H1 (cell line): ENCODE measurements at regions not wholly inside any gene's neighbourhood (a gene's known extent, or its start where the extent isn't known, plus 50 kb on each side); places are given as distances from the start of the nearest gene placed in this dataset.

Experiments
- CTCF ChIP-seq, 3 experiments: IDR thresholded peaks; 1 replicate in 2 of 3; 2 replicates in 1 of 3; pipeline versions ENCODE4 v1.5.1 to v1.6.1; 2011; ENCODE audit warnings: low read length in 3 of 3, mild to moderate bottlenecking in 3 of 3, inconsistent platforms in 2 of 3, low read depth in 1 of 3, moderate library complexity in 1 of 3; ENCODE audit not compliant: insufficient read depth in 1 of 3; ENCODE audit errors: control extremely low read depth in 1 of 3
- EZH2 ChIP-seq: fragments of 200-600 bp; sonication (generic); IDR thresholded peaks from 2 replicates; pipeline ENCODE4 v1.7.1; 2012; ENCODE audit warnings: low read depth, mild to moderate bottlenecking, moderate library complexity, low read length, inconsistent platforms; ENCODE audit not compliant: severe bottlenecking
- POLR2A ChIP-seq, 2 experiments: IDR thresholded peaks; 1 replicate in 1 of 2; 2 replicates in 1 of 2; pipeline ENCODE4 v1.6.1; 2011; ENCODE audit warnings: low read depth in 2 of 2, low read length in 2 of 2, mild to moderate bottlenecking in 2 of 2; ENCODE audit errors: control extremely low read depth in 1 of 2
- RAD21 ChIP-seq, 2 experiments: IDR thresholded peaks in 1 of 2; conservative IDR thresholded peaks in 1 of 2; 2 replicates each; pipeline ENCODE4 v1.6.1; 2011; ENCODE audit warnings: low read depth in 2 of 2, low read length in 2 of 2, improper control_type of control experiment in 1 of 2, inconsistent platforms in 1 of 2, mild to moderate bottlenecking in 1 of 2, moderate library complexity in 1 of 2

- no peak for TF ChIP-seq EZH2
- TF ChIP-seq POLR2A (IDR thresholded peaks at IDR 0.05; ENCODE audit: control extremely low read depth in 1 of 2, low read depth in 2 of 2, low read length in 2 of 2), result no peak
- TF ChIP-seq CTCF (IDR thresholded peaks at IDR 0.05; ENCODE audit: control extremely low read depth in 1 of 3, insufficient read depth in 1 of 3, low read depth in 1 of 3, low read length in 3 of 3), result no peak
- TF ChIP-seq RAD21 (IDR thresholded peaks at IDR 0.05 in 1 of 2, conservative IDR thresholded peaks at IDR 0.05 in 1 of 2; ENCODE audit: low read depth in 2 of 2, low read length in 2 of 2), result no peak
These were observed 648.4 kb upstream of the GBE1 start for GRCh38 chr3:82409842-82410241.
